SU-DHL-6 (cell line): ENCODE measurements at regions not wholly inside any gene's neighbourhood (a gene's known extent, or its start where the extent isn't known, plus 50 kb on each side); places are given as distances from the start of the nearest gene placed in this dataset.

ENCODE experiments used
- H2AFZ ChIP-seq: fragments of 200-600 bp; sonication (generic); 2 replicates; pipeline ENCODE4 v1.6.1; 2014; ENCODE audit warnings: low read depth, mild to moderate bottlenecking, moderate library complexity, mixed read lengths, antibody characterized with exemption, low read length; ENCODE audit not compliant: severe bottlenecking
- H3F3A ChIP-seq: fragments of 200-600 bp; shearing (Covaris generic); 2 replicates; pipeline ENCODE4 v1.6.0; 2016; ENCODE audit warnings: antibody characterized with exemption, mild to moderate bottlenecking; ENCODE audit not compliant: insufficient read depth
- H3K27ac ChIP-seq: fragments of 200-600 bp; sonication (generic); 2 replicates; pipeline ENCODE4 v1.5.1; 2016; ENCODE audit warnings: low read depth, mild to moderate bottlenecking, low read length, moderate library complexity, mixed read lengths
- H3K27me3 ChIP-seq: fragments of 200-600 bp; sonication (generic), shearing (Covaris generic); 2 replicates; pipeline ENCODE4 v1.6.0; 2014; ENCODE audit warnings: mild to moderate bottlenecking, low read length
- H3K36me3 ChIP-seq: fragments of 200-600 bp; sonication (generic); 2 replicates; pipeline ENCODE4 v1.6.1; 2014; ENCODE audit warnings: mild to moderate bottlenecking, low read length, mixed read lengths
- H3K4me2 ChIP-seq: fragments of 300-600, 200-600 bp; shearing (Covaris generic), sonication (generic); 2 replicates; pipeline ENCODE4 v1.6.0; 2014; ENCODE audit warnings: low read length, low read depth, mild to moderate bottlenecking; ENCODE audit not compliant: poor library complexity, severe bottlenecking
- H3K4me3 ChIP-seq: fragments of 200-600 bp; sonication (generic); 2 replicates; pipeline ENCODE4 v1.5.1; 2014; ENCODE audit warnings: antibody characterized with exemption, low read length, mild to moderate bottlenecking, mixed read lengths; ENCODE audit not compliant: insufficient read depth, poor library complexity, severe bottlenecking
- H3K79me2 ChIP-seq: fragments of 200-600 bp; sonication (generic); 2 replicates; pipeline ENCODE4 v1.6.1; 2014; ENCODE audit warnings: mild to moderate bottlenecking, low read length, moderate library complexity; ENCODE audit not compliant: insufficient read depth
- H3K9ac ChIP-seq: fragments of 200-600 bp; sonication (generic); 2 replicates; pipeline ENCODE4 v1.7.0; 2014; ENCODE audit warnings: mild to moderate bottlenecking, low read length
- H3K9me2 ChIP-seq: fragments of 200-600 bp; sonication (generic); replicated peaks from 2 replicates; pipeline ENCODE4 v1.6.1; 2014; ENCODE audit warnings: low read length; ENCODE audit not compliant: insufficient read depth
- H3K9me3 ChIP-seq: fragments of 200-600 bp; sonication (generic); 2 replicates; pipeline ENCODE4 v1.6.1; 2014; ENCODE audit warnings: low read length, mixed read lengths; ENCODE audit not compliant: insufficient read depth
- H4K20me1 ChIP-seq: fragments of 200-600 bp; sonication (generic); 2 replicates; pipeline ENCODE4 v1.6.1; 2014; ENCODE audit warnings: low read depth, mild to moderate bottlenecking, antibody characterized with exemption, low read length, moderate library complexity, mixed read lengths
- CTCF ChIP-seq: fragments of 200-600 bp; sonication (generic); IDR thresholded peaks from one replicate; pipeline ENCODE4 v1.5.1; 2017; ENCODE audit warnings: antibody characterized with exemption, mild to moderate bottlenecking, low read length, moderate library complexity; ENCODE audit not compliant: insufficient read depth, poor library complexity, severe bottlenecking
- EZH2phosphoT487 ChIP-seq: fragments of 200-600 bp; sonication (generic), shearing (Covaris generic); conservative IDR thresholded peaks from 2 replicates; pipeline ENCODE4 v1.6.1; 2018; ENCODE audit warnings: mild to moderate bottlenecking, antibody characterized with exemption, low read length, moderate library complexity, mixed read lengths

GRCh38 chr4:185938654-185939053, 126.7 kb upstream of the SORBS2 start:
- Histone ChIP-seq H3F3A (no peaks in the 10 kb centered on the region), H3K27ac (no peak overlapping the region), H2AFZ (no peak overlapping the region), H3K36me3 (no peaks in the 10 kb centered on the region), H3K4me3 (no peak overlapping the region), H3K9ac (no peak overlapping the region), H3K9me3 (no peaks in the 10 kb centered on the region), H3K79me2 (no peaks in the 10 kb centered on the region), H4K20me1 (no peaks in the 10 kb centered on the region), H3K9me2 (no peaks in the 10 kb centered on the region), H3K27me3 (no peaks in the 10 kb centered on the region), H3K4me2 (no peak overlapping the region)
- no peak for TF ChIP-seq CTCF
- no peak for TF ChIP-seq EZH2phosphoT487

- Histone ChIP-seq H3K9ac (no peak overlapping the region), H3K27me3 (no peaks in the 10 kb centered on the region), H3K9me3 (no peaks in the 10 kb centered on the region), H3K9me2 (no peaks in the 10 kb centered on the region), H4K20me1 (no peaks in the 10 kb centered on the region), H3K4me3 (no peak overlapping the region), H2AFZ (no peak overlapping the region), H3K4me2 (no peak overlapping the region), H3K36me3 (no peaks in the 10 kb centered on the region), H3K79me2 (no peaks in the 10 kb centered on the region), H3F3A (no peaks in the 10 kb centered on the region), H3K27ac (no peak overlapping the region)
- no peak for TF ChIP-seq EZH2phosphoT487
- TF ChIP-seq CTCF = no peak
Measured at GRCh38 chr4:185941461-185941860, 127.5 kb upstream of the TLR3 start.

DNA sequence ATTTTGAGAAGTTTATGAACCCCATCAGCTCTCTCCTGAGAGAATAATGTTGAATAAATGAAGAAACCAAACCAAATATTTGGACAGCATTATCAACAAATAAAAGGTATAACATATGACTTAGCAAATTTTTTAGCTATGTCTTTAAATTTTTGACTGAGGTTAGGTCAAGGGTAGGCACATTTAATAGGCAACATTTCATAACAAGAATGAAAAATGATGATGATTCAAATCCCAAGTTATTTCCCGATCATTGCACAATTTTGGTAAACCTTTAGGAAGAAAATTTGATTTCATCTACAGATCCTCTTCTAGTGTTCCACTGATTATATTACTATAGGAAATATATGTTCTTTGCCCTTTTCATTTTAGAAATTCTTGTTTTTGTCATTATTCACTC, 123.7 kb upstream of the TLR3 start:
- Histone ChIP-seq H2AFZ (no peak overlapping the region), H3K79me2 (no peaks in the 10 kb centered on the region), H3K27me3 (no peaks in the 10 kb centered on the region), H3F3A (no peaks in the 10 kb centered on the region), H4K20me1 (no peaks in the 10 kb centered on the region), H3K36me3 (no peaks in the 10 kb centered on the region), H3K4me2 (no peak overlapping the region), H3K27ac (no peak overlapping the region), H3K9me3 (no peaks in the 10 kb centered on the region), H3K9me2 (no peaks in the 10 kb centered on the region), H3K9ac (no peak overlapping the region), H3K4me3 (no peak overlapping the region)
- TF ChIP-seq EZH2phosphoT487 = no peak
- TF ChIP-seq CTCF = no peak

DNA sequence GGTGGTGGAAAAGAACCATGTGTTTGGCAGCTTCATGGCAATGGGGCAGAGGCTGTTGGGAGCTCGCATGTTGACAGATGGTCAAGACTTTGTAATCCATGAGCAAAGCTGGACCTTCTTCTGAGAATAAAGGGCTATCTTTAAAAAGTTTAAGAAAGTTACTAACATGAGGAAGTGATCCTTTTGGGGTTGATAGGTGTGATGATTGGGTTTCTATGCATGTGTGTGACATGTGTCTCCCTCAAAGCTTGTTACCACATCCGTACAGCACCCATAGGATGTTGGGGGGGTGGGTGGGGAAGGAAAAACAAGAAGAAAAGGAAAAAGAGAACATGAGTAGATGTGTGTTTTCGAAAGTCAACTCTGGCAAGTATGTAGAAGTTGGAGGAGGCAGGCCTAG, 123.0 kb upstream of the TLR3 start:
- no peak for TF ChIP-seq CTCF
- TF ChIP-seq EZH2phosphoT487 = no peak
- H3K9me3 ChIP-seq = no peaks in the 10 kb centered on the region
- H3K36me3 ChIP-seq = no peaks in the 10 kb centered on the region
- no peaks in the 10 kb centered on the region for H3K27me3 ChIP-seq
- no peak overlapping the region for H3K4me2 ChIP-seq
- H3K27ac ChIP-seq = no peak overlapping the region
- H4K20me1 ChIP-seq = no peaks in the 10 kb centered on the region
- H3K9ac ChIP-seq = no peak overlapping the region
- no peaks in the 10 kb centered on the region for H3F3A ChIP-seq
- no peaks in the 10 kb centered on the region for H3K9me2 ChIP-seq
- H2AFZ ChIP-seq = no peak overlapping the region
- no peak overlapping the region for H3K4me3 ChIP-seq
- no peaks in the 10 kb centered on the region for H3K79me2 ChIP-seq
